A549 (cell line): ENCODE measurements at regions not wholly inside any gene's neighbourhood (a gene's known extent, or its start where the extent isn't known, plus 50 kb on each side); places are given as distances from the start of the nearest gene placed in this dataset.

Source experiments
- ATAC-seq, 2 experiments: fragments of 200-7000 bp in 1 of 2; fragments of >200 bp in 1 of 2; cut with Nextera tagmentation in 1 of 2; cut with Tn5 transposase in 1 of 2; 3 replicates each; pipeline versions ENCODE4 v1.8.0 to v1.9.1; 2018 to 2020; ENCODE audit warnings: mild to moderate bottlenecking in 1 of 2, moderate library complexity in 1 of 2
- CTCF ChIA-PET: fragments of 300-600 bp; sonication (Branson Sonifier 250); formaldehyde crosslinking; extraction: SDS; loops from one replicate; lab custom pipeline; 2021; ENCODE audit warnings: antibody characterized with exemption, inconsistent platforms; lab: Yijun Ruan, JAX
- POLR2A ChIA-PET: fragments of 350-600 bp; formaldehyde crosslinking; extraction: SDS; loops from one replicate; lab custom pipeline; 2021; ENCODE audit warnings: antibody characterized with exemption, inconsistent platforms; lab: Yijun Ruan, JAX
- DNase-seq, 2 experiments: peaks; one replicate each; pipeline versions ENCODE4 v3.0.0 to v3.0.0-alpha.2; 2011 to 2016; ENCODE audit warnings: low read depth in 1 of 2, low spot score in 1 of 2
- FAIRE-seq: peaks from 2 replicates; lab custom pipeline; 2011; peaks lifted over from hg19 to GRCh38; lab: Jason Lieb, UNC
- H3K27ac ChIP-seq, 2 experiments: fragments of >200 bp; sonication (Bioruptor Twin); formaldehyde crosslinking; 3 replicates each; pipeline ENCODE4 v1.5.1; 2016 to 2017
- H3K4me1 ChIP-seq: fragments of >200 bp; sonication (Bioruptor Twin); formaldehyde crosslinking; 3 replicates; pipeline ENCODE4 v1.6.1; 2016
- H3K4me2 ChIP-seq: fragments of >200 bp; sonication (Bioruptor Twin); formaldehyde crosslinking; 3 replicates; pipeline ENCODE4 v1.6.1; 2016
- H3K4me3 ChIP-seq: fragments of >200 bp; sonication (Bioruptor Twin); formaldehyde crosslinking; 3 replicates; pipeline ENCODE4 v1.5.1; 2016
- H3K9me3 ChIP-seq: fragments of >200 bp; sonication (Bioruptor Twin); formaldehyde crosslinking; 3 replicates; pipeline ENCODE4 v1.6.1; 2016
- BCL3 ChIP-seq: fragments of >200 bp; sonication (Bioruptor Twin); formaldehyde crosslinking; IDR thresholded peaks from 3 replicates; pipeline ENCODE4 v1.6.1; 2016
- BHLHE40 ChIP-seq: IDR thresholded peaks from 2 replicates; pipeline ENCODE4 v1.6.1; 2012; ENCODE audit warnings: low read depth, low read length, inconsistent platforms
- CBX8 ChIP-seq: fragments of 200-600 bp; sonication (generic); IDR thresholded peaks from 2 replicates; pipeline ENCODE4 v1.6.1; 2016
- CHD2 ChIP-seq: fragments of 150-350 bp; IDR thresholded peaks from 2 replicates; pipeline ENCODE4 v1.6.1; 2014; ENCODE audit warnings: low read length; ENCODE audit not compliant: partially characterized antibody
- CHD4 ChIP-seq: fragments of 200-600 bp; sonication (generic); IDR thresholded peaks from 2 replicates; pipeline ENCODE4 v1.6.1; 2016; ENCODE audit warnings: antibody characterized with exemption, mild to moderate bottlenecking, borderline replicate concordance
- EHF ChIP-seq: fragments of 250-450 bp; sonication (Bioruptor Pico); IDR thresholded peaks from 2 replicates; pipeline ENCODE4 v1.5.0; 2020; ENCODE audit warnings: mild to moderate bottlenecking
- FOSB ChIP-seq: fragments of 250-450 bp; sonication (Bioruptor Pico); IDR thresholded peaks from 2 replicates; pipeline ENCODE4 v1.5.0; 2020; ENCODE audit warnings: mild to moderate bottlenecking, moderate library complexity
- FOXS1 ChIP-seq: fragments of 250-450 bp; sonication (Bioruptor Pico); IDR thresholded peaks from 2 replicates; pipeline ENCODE4 v1.5.0; 2020; ENCODE audit warnings: mild to moderate bottlenecking, moderate library complexity
- HOXA7 ChIP-seq: fragments of 250-450 bp; sonication (Bioruptor Pico); IDR thresholded peaks from 2 replicates; pipeline ENCODE4 v1.5.0; 2020; ENCODE audit warnings: mild to moderate bottlenecking, moderate library complexity
- HOXB13 ChIP-seq: fragments of 250-450 bp; sonication (Bioruptor Pico); IDR thresholded peaks from 2 replicates; pipeline ENCODE4 v1.5.0; 2020; ENCODE audit warnings: low read depth, mild to moderate bottlenecking, moderate library complexity
- HOXB5 ChIP-seq: fragments of 250-450 bp; sonication (Bioruptor Pico); IDR thresholded peaks from 2 replicates; pipeline ENCODE4 v1.5.0; 2020; ENCODE audit warnings: mild to moderate bottlenecking, moderate library complexity
- JUNB ChIP-seq: fragments of >200 bp; sonication (Bioruptor Twin); formaldehyde crosslinking; IDR thresholded peaks from 2 replicates; pipeline ENCODE4 v1.6.1; 2016
- KDM1A ChIP-seq: fragments of 200-600 bp; sonication (generic); IDR thresholded peaks from 2 replicates; pipeline ENCODE4 v1.6.1; 2016; ENCODE audit warnings: low read depth, mild to moderate bottlenecking
- MAZ ChIP-seq: fragments of 150-350 bp; IDR thresholded peaks from 2 replicates; pipeline ENCODE4 v1.6.1; 2014; ENCODE audit warnings: antibody characterized with exemption, low read depth, low read length, borderline replicate concordance
- NFE2L2 ChIP-seq: fragments of 150-350 bp; conservative IDR thresholded peaks from 2 replicates; pipeline ENCODE4 v1.6.1; 2014; ENCODE audit warnings: low read length
- POLR2A ChIP-seq: IDR thresholded peaks from 2 replicates; pipeline ENCODE4 v1.6.1; 2012; ENCODE audit warnings: mild to moderate bottlenecking, low read length
- RNF2 ChIP-seq: fragments of 200-600 bp; sonication (generic); IDR thresholded peaks from 2 replicates; pipeline ENCODE4 v1.6.1; 2016; ENCODE audit warnings: low read depth, mild to moderate bottlenecking, antibody characterized with exemption, moderate library complexity, borderline replicate concordance
- TFCP2L1 ChIP-seq: fragments of 250-450 bp; sonication (Bioruptor Pico); IDR thresholded peaks from 2 replicates; pipeline ENCODE4 v1.5.0; 2021; ENCODE audit warnings: mild to moderate bottlenecking
- ZC3H11A ChIP-seq: fragments of 450-650 bp; IDR thresholded peaks from 2 replicates; pipeline ENCODE4 v1.6.1; 2014; ENCODE audit warnings: antibody characterized with exemption, mild to moderate bottlenecking
- ZSCAN20 ChIP-seq: fragments of 250-450 bp; sonication (Bioruptor Pico); IDR thresholded peaks from 2 replicates; pipeline ENCODE4 v1.8.0; 2022; ENCODE audit warnings: mild to moderate bottlenecking, moderate library complexity
- WGBS: methylation state at CpG from one replicate; pipeline ENCODE4 v1.1.6; 2017; ENCODE audit errors: missing lambda C conversion rate; 5-methylcytosine and 5-hydroxymethylcytosine counted together
- TF ChIP-seq, protein P1 (sequence below): IDR thresholded peaks from 2 replicates; pipeline ENCODE4 v1.6.1; 2012
- TF ChIP-seq, protein P2 (sequence below): fragments of 250-450 bp; sonication (Bioruptor Pico); IDR thresholded peaks from 2 replicates; pipeline ENCODE4 v1.5.0; 2021; ENCODE audit warnings: mild to moderate bottlenecking, moderate library complexity, borderline replicate concordance

DNA sequence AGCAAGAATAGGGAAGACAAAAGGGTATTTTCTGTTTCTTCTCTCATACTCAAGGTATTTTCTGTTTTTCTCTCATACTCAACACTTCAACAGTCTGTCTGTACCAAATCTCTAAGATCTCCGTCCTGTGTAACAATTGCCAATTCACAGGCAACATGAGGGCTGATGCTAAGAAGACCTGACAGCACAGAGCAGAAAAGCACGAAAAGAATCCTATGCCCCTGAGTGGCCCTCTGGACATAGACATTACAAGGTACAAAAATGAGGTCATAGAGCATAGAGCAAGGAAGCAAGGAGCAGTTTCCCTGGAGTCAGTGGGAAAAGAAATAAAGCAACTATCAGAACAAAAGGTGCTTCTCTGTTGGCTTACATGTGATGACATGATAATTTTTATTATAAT is 1612.6 kb upstream of the CELF4 start (continued):
- TF ChIP-seq BCL3 (no peak), MAZ (no peak), TFCP2L1 (CRISPR knock-in tag) (no peak), POLR2A (no peak), FOXS1 (CRISPR knock-in tag) (no peak)

DNA sequence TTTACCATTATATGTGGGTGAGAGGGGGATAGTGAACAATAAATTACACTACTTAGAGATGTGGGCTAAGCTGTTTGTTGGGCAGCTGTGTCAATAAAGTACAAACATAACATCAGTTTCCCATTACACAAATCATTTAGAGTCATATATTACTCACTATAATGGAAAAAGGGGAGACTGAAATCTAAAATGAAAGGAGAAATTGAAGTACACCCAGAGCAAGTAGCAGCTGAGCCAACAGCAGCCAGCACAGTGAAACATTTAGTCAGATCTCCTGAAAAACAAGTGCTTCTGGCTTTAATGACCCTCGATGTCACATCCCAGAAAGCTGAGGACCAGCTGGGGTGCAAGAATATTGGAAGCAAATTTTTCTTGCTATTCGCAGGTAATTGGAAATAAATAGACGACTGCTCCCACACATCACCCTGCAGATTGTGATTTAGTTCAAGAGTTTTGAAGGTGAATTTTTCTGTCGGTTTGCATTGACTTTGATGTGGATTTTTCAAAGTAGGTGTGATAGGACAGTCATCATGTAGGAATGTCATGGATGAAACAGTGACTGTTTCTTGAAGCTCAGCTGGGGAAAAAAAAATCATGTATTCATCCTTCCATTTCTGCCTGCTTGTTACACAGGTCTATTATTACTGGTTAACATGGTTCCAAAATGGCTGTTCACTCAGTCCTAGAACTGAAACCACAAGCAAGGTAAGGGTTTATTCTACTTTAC is 1607.3 kb upstream of the CELF4 start:
- DNase-seq (no peak), ATAC-seq (no peak), FAIRE-seq (no peak)
- no peak overlapping the region for H3K4me3 ChIP-seq
- WGBS = 7% methylated on average over 4 of the region's 4 CpGs
- H3K4me2 ChIP-seq = no peak overlapping the region
- TF ChIP-seq CHD2 (no peak), BHLHE40 (no peak), HOXA7 (no peak), CHD4 (no peak), EHF (CRISPR knock-in tag) (no peak), RNF2 (no peak), FOSB (CRISPR knock-in tag) (no peak), NFE2L2 (no peak), JUNB (no peak), KDM1A (no peak)
- TF ChIP-seq, protein P1, sequence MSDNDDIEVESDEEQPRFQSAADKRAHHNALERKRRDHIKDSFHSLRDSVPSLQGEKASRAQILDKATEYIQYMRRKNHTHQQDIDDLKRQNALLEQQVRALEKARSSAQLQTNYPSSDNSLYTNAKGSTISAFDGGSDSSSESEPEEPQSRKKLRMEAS = no peak
- TF ChIP-seq, protein P2, sequence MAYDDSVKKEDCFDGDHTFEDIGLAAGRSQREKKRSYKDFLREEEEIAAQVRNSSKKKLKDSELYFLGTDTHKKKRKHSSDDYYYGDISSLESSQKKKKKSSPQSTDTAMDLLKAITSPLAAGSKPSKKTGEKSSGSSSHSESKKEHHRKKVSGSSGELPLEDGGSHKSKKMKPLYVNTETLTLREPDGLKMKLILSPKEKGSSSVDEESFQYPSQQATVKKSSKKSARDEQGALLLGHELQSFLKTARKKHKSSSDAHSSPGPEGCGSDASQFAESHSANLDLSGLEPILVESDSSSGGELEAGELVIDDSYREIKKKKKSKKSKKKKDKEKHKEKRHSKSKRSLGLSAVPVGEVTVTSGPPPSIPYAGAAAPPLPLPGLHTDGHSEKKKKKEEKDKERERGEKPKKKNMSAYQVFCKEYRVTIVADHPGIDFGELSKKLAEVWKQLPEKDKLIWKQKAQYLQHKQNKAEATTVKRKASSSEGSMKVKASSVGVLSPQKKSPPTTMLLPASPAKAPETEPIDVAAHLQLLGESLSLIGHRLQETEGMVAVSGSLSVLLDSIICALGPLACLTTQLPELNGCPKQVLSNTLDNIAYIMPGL (CRISPR knock-in tag) = no peak
- ChIA-PET CTCF (no interaction called here), POLR2A (no interaction called here)
- H3K4me1 ChIP-seq = no peaks in the 10 kb centered on the region
- no peak overlapping the region for H3K27ac ChIP-seq
- no peaks in the 10 kb centered on the region for H3K9me3 ChIP-seq

DNA sequence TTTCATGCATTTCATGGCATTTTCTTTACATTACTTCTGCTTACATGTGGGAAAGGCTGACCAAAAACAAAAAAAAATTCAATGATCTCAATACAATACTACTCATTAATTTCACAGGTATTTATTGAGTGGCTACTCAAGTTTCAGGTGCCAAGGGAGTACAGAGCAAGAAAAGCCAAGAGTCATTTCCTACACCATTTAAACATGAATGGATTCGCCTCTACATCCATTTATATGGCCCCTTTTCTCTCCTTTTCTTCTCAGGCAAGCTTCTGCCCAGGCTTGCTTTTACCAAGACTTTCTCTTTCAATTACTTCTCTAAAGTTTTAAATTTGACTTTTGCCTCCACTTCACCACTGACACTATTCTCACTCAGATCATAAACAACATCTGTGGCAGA is 1603.1 kb upstream of the CELF4 start:
- ATAC-seq (no peak), FAIRE-seq (no peak), DNase-seq (no peak)
- no peak overlapping the region for H3K4me3 ChIP-seq
- H3K27ac ChIP-seq = no peak overlapping the region
- H3K4me2 ChIP-seq = no peak overlapping the region
- ChIA-PET POLR2A (no interaction called here), CTCF (no interaction called here)
- WGBS = 4% methylated on average over 1 of the region's 1 CpG
- H3K9me3 ChIP-seq = no peaks in the 10 kb centered on the region
- no peaks in the 10 kb centered on the region for H3K4me1 ChIP-seq
- TF ChIP-seq CBX8 = no peak
- no peak for TF ChIP-seq HOXB5 (CRISPR knock-in tag)
- no peak for TF ChIP-seq ZSCAN20 (CRISPR knock-in tag)
- TF ChIP-seq KDM1A = no peak
- no peak for TF ChIP-seq HOXB13 (CRISPR knock-in tag)
- no peak for TF ChIP-seq ZC3H11A
- TF ChIP-seq, all 56 proteins: peak for 0
